Activated CD8-positive, alpha-beta T cell treated with anti-CD3 and anti-CD28 coated beads for 36 hours (primary cell): ENCODE measurements at regions not wholly inside any gene's neighbourhood (a gene's known extent, or its start where the extent isn't known, plus 50 kb on each side); places are given as distances from the start of the nearest gene placed in this dataset.

Experiments
- ATAC-seq: fragments of 200-7000 bp; cut with Tn5 transposase; one replicate; pipeline ENCODE4 v1.10.0; 2021; ENCODE audit warnings: mild to moderate bottlenecking, moderate library complexity
- CTCF ChIA-PET: fragments of 350-600 bp; sonication (Branson Sonifier 250); formaldehyde crosslinking; loops from one replicate; lab custom pipeline; 2021; ENCODE audit warnings: antibody characterized with exemption; lab: Charles Lee
- POLR2A ChIA-PET: fragments of 350-600 bp; sonication (Branson Sonifier 250); formaldehyde crosslinking; loops from one replicate; lab custom pipeline; 2021; ENCODE audit warnings: antibody characterized with exemption; lab: Charles Lee
- DNase-seq: peaks from one replicate; pipeline ENCODE4 v3.0.0-alpha.2; 2020
- H3K27ac Mint-ChIP-seq: one replicate; pipeline ENCODE4 v1.8.0; 2021; ENCODE audit warnings: mild to moderate bottlenecking, mixed read lengths
- H3K27me3 Mint-ChIP-seq: one replicate; pipeline ENCODE4 v1.8.0; 2021; ENCODE audit warnings: mixed read lengths
- H3K36me3 Mint-ChIP-seq: one replicate; pipeline ENCODE4 v1.8.0; 2021; ENCODE audit warnings: low read depth, mixed read lengths
- H3K4me1 Mint-ChIP-seq: one replicate; pipeline ENCODE4 v1.8.0; 2021; ENCODE audit warnings: low read depth, mixed read lengths
- H3K4me3 Mint-ChIP-seq: one replicate; pipeline ENCODE4 v1.8.0; 2021; ENCODE audit warnings: mild to moderate bottlenecking, moderate library complexity, mixed read lengths
- H3K9me3 Mint-ChIP-seq: one replicate; pipeline ENCODE4 v1.8.0; 2021; ENCODE audit warnings: mixed read lengths
- intact Hi-C: fragments of 100-400 bp; cut with micrococcal nuclease; formaldehyde crosslinking; loops from one replicate; pipeline ENCODE4 v1.10.0; 2022
- TF ChIP-seq, protein P1 (sequence below): fragments of 200-600 bp; IDR thresholded peaks from one replicate; pipeline ENCODE4 v1.8.0; 2022; ENCODE audit warnings: antibody characterized with exemption, mild to moderate bottlenecking

DNA sequence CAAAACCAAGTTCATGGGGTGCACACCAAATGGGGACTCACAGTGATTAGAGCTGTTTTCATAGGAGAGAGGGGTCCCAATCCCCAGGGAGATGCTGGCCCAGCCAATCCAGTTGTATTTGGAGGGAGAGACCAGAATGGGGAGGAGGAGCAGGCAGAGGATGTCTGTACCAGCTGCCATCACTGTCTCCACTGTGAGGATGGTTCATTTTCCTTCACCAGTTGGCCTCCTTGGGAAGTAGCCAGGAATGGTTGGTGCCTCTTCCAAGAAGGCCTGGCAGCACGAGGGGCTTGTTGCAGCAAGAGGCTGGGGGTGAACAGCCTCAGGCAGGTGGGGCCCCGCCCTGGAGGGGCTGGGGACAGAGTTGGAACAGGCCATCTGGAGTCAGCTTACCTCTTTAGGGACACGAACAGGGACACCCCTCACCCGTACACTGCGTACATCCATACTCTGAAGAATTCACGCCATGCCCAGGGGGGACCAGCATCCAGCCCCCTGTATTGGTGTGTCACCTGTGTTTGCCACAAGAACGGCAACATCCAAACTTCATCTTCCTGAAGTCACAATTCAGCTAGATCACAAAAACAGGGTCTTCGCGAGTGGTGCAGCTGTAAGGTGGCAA lies 161.7 kb upstream of the ZNF236 start:
- Mint-ChIP-seq H3K36me3 (no peaks in the 10 kb centered on the region), H3K27me3 (peaks cover 21% of the 10 kb centered on the region), H3K4me3 (no peak overlapping the region), H3K27ac (no peak overlapping the region), H3K9me3 (no peaks in the 10 kb centered on the region), H3K4me1 (peaks cover 19% of the 10 kb centered on the region)
- intact Hi-C loops: no loop called here
- ChIA-PET POLR2A (no interaction called here), CTCF (interaction anchor here (0.6 kb wide), 1 partner anchor 20 kb away, joined by 3 read pairs; no protein-coding TSS in a partner anchor)
- ATAC-seq (no peak), DNase-seq (no peak)
- TF ChIP-seq, protein P1, sequence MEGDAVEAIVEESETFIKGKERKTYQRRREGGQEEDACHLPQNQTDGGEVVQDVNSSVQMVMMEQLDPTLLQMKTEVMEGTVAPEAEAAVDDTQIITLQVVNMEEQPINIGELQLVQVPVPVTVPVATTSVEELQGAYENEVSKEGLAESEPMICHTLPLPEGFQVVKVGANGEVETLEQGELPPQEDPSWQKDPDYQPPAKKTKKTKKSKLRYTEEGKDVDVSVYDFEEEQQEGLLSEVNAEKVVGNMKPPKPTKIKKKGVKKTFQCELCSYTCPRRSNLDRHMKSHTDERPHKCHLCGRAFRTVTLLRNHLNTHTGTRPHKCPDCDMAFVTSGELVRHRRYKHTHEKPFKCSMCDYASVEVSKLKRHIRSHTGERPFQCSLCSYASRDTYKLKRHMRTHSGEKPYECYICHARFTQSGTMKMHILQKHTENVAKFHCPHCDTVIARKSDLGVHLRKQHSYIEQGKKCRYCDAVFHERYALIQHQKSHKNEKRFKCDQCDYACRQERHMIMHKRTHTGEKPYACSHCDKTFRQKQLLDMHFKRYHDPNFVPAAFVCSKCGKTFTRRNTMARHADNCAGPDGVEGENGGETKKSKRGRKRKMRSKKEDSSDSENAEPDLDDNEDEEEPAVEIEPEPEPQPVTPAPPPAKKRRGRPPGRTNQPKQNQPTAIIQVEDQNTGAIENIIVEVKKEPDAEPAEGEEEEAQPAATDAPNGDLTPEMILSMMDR: no peak

DNA sequence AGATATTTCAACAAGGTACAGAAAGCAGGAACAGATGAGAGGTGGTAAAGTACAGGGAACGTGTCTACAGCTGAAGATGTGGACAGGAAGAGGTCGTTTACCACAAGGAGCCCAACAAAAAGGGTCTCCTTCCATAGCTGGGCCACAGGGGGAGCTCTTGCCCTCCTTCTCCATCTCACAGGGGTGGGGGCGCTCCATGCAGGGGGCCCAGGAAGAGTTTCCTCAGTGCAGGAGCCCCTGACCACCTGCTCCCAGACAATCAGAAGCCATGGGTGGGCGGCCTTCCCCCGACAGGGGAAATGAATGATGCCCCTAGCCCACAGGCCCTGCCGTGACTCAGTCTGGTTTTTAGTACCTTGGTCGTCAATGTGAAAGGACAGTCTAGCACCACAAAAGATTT lies 163.6 kb upstream of the ZNF516 start:
- ChIA-PET CTCF (interaction anchor here (0.7 to 2.4 kb wide), 11 partner anchors 8 to 260 kb away, joined by 3 to 8 read pairs (median 3); no protein-coding TSS in a partner anchor), POLR2A (no interaction called here)
- TF ChIP-seq, protein P1: peak; percentile 66
- intact Hi-C loops: no loop called here
- H3K27ac Mint-ChIP-seq: no peak overlapping the region
- peaks cover 19% of the 10 kb centered on the region for H3K4me1 Mint-ChIP-seq
- ATAC-seq: peak; percentile 81
- no peaks in the 10 kb centered on the region for H3K36me3 Mint-ChIP-seq
- H3K9me3 Mint-ChIP-seq: no peaks in the 10 kb centered on the region
- H3K4me3 Mint-ChIP-seq: no peak overlapping the region
- H3K27me3 Mint-ChIP-seq: peaks cover 31% of the 10 kb centered on the region
- DNase-seq: peak; percentile 74

DNA sequence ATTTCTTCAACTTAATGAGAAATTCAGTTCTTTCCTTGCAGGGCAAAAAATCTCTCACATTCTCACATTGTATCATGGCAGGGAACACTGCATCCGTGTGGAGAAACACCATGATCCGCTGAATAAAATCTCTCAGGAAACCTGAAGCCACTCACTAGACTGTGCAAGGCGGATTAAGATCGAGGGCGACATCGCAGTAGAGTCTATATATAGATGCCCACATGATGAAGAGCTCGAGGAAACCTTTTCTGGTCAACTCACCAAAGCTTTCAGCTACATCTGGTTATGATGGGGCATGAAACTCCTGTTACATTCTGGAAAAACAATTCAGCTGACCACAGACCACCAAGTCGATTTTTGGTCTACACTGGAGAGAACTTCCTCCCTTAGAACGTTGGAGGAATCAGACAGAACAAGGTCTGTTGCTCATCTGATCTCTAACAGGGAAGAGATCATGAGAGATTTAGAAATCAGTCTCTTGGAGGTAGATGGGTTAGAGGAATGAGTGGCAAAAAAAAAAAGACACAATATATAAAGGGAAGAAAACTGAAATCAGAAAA lies 162.9 kb upstream of the ZNF516 start:
- H3K27ac Mint-ChIP-seq: no peak overlapping the region
- ChIA-PET CTCF (interaction anchor here (0.7 to 2.4 kb wide), 13 partner anchors 9 to 259 kb away, joined by 3 to 12 read pairs (median 3); no protein-coding TSS in a partner anchor), POLR2A (interaction anchor here (0.6 kb wide), 1 partner anchor 241 kb away, joined by 4 read pairs; no protein-coding TSS in a partner anchor)
- intact Hi-C loops: no loop called here
- H3K4me1 Mint-ChIP-seq: peaks cover 19% of the 10 kb centered on the region
- DNase-seq: peak; percentile 9
- peaks cover 33% of the 10 kb centered on the region for H3K27me3 Mint-ChIP-seq
- ATAC-seq: no peak
- H3K4me3 Mint-ChIP-seq: no peak overlapping the region
- no peaks in the 10 kb centered on the region for H3K36me3 Mint-ChIP-seq
- H3K9me3 Mint-ChIP-seq: no peaks in the 10 kb centered on the region
- TF ChIP-seq, protein P1: no peak

DNA sequence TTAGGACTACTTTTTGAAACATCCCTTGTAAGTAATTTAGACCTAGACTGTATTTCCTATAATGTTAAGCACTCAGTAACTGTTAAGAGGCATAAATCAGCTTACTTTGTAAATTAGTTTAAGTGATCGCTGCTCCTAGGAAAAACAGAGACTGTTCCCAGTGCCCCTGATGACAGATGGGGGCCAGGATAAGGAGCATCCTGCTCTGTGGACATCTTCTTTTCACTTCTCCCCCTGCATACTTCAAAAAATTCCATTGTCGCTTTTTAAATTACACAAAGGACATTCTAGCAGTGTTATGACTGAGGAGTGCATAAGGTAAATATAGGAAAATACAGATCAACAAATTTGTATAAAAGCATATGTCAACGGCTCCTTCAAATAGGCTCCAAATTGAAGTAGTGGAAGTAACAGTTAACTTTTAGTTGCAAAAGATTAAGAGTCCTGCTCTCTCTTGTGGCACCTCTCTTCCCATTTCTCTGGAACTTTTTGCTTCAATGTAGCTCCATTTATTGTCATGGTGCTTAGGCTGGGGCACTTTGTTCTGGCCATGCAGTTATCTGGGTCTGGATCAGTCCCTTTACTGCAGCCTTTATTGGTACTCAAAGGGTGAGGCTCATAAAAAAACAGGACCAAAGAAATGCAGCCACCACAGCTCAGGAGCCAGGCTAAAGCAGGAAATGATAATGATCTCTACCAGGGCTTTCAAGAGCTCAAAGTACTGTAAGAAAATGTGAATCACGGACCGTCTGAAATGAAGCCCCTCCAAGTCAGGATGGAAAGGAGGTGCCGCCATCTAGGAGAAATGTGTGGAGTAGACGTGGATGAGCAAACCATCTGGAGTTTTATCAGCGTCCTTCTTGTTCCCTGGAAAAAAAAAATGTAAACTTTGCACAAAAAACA lies 162.1 kb upstream of the ZNF516 start:
- Mint-ChIP-seq H3K27ac (no peak overlapping the region), H3K4me1 (peaks cover 19% of the 10 kb centered on the region), H3K4me3 (no peak overlapping the region), H3K36me3 (no peaks in the 10 kb centered on the region), H3K27me3 (peaks cover 39% of the 10 kb centered on the region), H3K9me3 (no peaks in the 10 kb centered on the region)
- ChIA-PET POLR2A (interaction anchor here (0.6 kb wide), 1 partner anchor 240 kb away, joined by 4 read pairs; no protein-coding TSS in a partner anchor), CTCF (interaction anchor here (0.8 to 2.4 kb wide), 11 partner anchors 10 to 258 kb away, joined by 3 to 12 read pairs (median 4); no protein-coding TSS in a partner anchor)
- TF ChIP-seq, protein P1: no peak
- DNase-seq (peak; percentile 8), ATAC-seq (peak; percentile 32)
- intact Hi-C loops: no loop called here
